Neural progenitor cell (in vitro differentiated cells): ENCODE measurements at regions not wholly inside any gene's neighbourhood (a gene's known extent, or its start where the extent isn't known, plus 50 kb on each side); places are given as distances from the start of the nearest gene placed in this dataset.
"Not testable (repeated sequence)": the region's sequence is repeated elsewhere in the genome, so short reads cannot be mapped to it uniquely, and the experiment has no call there.

Experiments
- CTCF ChIP-seq: fragments of 200-600 bp; sonication (generic); IDR thresholded peaks from 2 replicates; pipeline ENCODE4 v1.5.1; 2017; ENCODE audit warnings: antibody characterized with exemption, mild to moderate bottlenecking
- EZH2phosphoT487 ChIP-seq: fragments of 200-600 bp; sonication (generic); IDR thresholded peaks from 2 replicates; pipeline ENCODE4 v1.6.1; 2017; ENCODE audit warnings: antibody characterized with exemption

- not testable (repeated sequence) for TF ChIP-seq CTCF, EZH2phosphoT487
Measured at GRCh38 chr17:30657148-30657547, 167.3 kb downstream of the CRLF3 start.
